Activated naive CD4-positive, alpha-beta T cell treated with anti-CD3 and anti-CD28 coated beads, Interleukin-2, amount 10 ng/mL, durations not matched to agents 7 days and 5 days (primary cell): ENCODE measurements at regions not wholly inside any gene's neighbourhood (a gene's known extent, or its start where the extent isn't known, plus 50 kb on each side); places are given as distances from the start of the nearest gene placed in this dataset.
A peak's percentile ranks its signal among the peaks of the same experiment; 100 is the strongest.

Experiments used
- CTCF ChIA-PET: fragments of 350-600 bp; sonication (Branson Sonifier 250); formaldehyde crosslinking; loops from one replicate; lab custom pipeline; 2021; ENCODE audit warnings: antibody characterized with exemption; lab: Charles Lee
- DNase-seq: peaks from one replicate; pipeline ENCODE4 v3.0.0-alpha.2; 2020
- H3K27ac Mint-ChIP-seq: one replicate; pipeline ENCODE4 v1.8.0; 2021; ENCODE audit warnings: mild to moderate bottlenecking, moderate library complexity, mixed read lengths
- H3K27me3 Mint-ChIP-seq: one replicate; pipeline ENCODE4 v1.8.0; 2021; ENCODE audit warnings: mild to moderate bottlenecking, mixed read lengths
- H3K36me3 Mint-ChIP-seq: one replicate; pipeline ENCODE4 v1.8.0; 2021; ENCODE audit warnings: mixed read lengths
- H3K4me1 Mint-ChIP-seq: one replicate; pipeline ENCODE4 v1.8.0; 2021; ENCODE audit warnings: mixed read lengths
- H3K4me3 Mint-ChIP-seq: one replicate; pipeline ENCODE4 v1.8.0; 2021; ENCODE audit warnings: mild to moderate bottlenecking, moderate library complexity, mixed read lengths
- H3K9me3 Mint-ChIP-seq: one replicate; pipeline ENCODE4 v1.8.0; 2021; ENCODE audit warnings: mixed read lengths

GRCh38 chr18:53991805-53992204, 232.7 kb downstream of the MBD2 start:
- Mint-ChIP-seq H3K36me3 (no peaks in the 10 kb centered on the region), H3K27me3 (no peaks in the 10 kb centered on the region), H3K4me1 (no peaks in the 10 kb centered on the region), H3K27ac (no peak overlapping the region), H3K9me3 (no peaks in the 10 kb centered on the region), H3K4me3 (no peak overlapping the region)
- CTCF ChIA-PET: no interaction called here
- DNase-seq: no peak

- DNase-seq: no peak
- H3K27me3 Mint-ChIP-seq: no peaks in the 10 kb centered on the region
- H3K4me1 Mint-ChIP-seq: no peaks in the 10 kb centered on the region
- CTCF ChIA-PET: no interaction called here
- H3K4me3 Mint-ChIP-seq: no peak overlapping the region
- no peaks in the 10 kb centered on the region for H3K36me3 Mint-ChIP-seq
- no peaks in the 10 kb centered on the region for H3K9me3 Mint-ChIP-seq
- no peak overlapping the region for H3K27ac Mint-ChIP-seq
Observed at GRCh38 chr18:53991202-53991601, 233.3 kb downstream of the MBD2 start.

- H3K9me3 Mint-ChIP-seq: no peaks in the 10 kb centered on the region
- CTCF ChIA-PET: no interaction called here
- H3K4me1 Mint-ChIP-seq: no peaks in the 10 kb centered on the region
- H3K36me3 Mint-ChIP-seq: no peaks in the 10 kb centered on the region
- no peak for DNase-seq
- no peak overlapping the region for H3K27ac Mint-ChIP-seq
- H3K4me3 Mint-ChIP-seq: no peak overlapping the region
- no peaks in the 10 kb centered on the region for H3K27me3 Mint-ChIP-seq
Observed at GRCh38 chr18:53990485-53990884, 234.0 kb downstream of the MBD2 start.

- no peaks in the 10 kb centered on the region for H3K27me3 Mint-ChIP-seq
- CTCF ChIA-PET: no interaction called here
Observed at GRCh38 chr18:53984021-53984420, 240.4 kb downstream of the MBD2 start.

GRCh38 chr18:53971331-53971730, 253.1 kb downstream of the MBD2 start:
- Mint-ChIP-seq H3K4me3 (no peak overlapping the region), H3K27ac (no peak overlapping the region), H3K27me3 (no peaks in the 10 kb centered on the region), H3K4me1 (no peaks in the 10 kb centered on the region), H3K9me3 (peaks cover 15% of the 10 kb centered on the region), H3K36me3 (no peaks in the 10 kb centered on the region)
- CTCF ChIA-PET: no interaction called here
- DNase-seq: no peak

More at GRCh38 chr18:53984021-53984420, 240.4 kb downstream of the MBD2 start:
- Mint-ChIP-seq H3K4me3 (no peak overlapping the region), H3K9me3 (no peaks in the 10 kb centered on the region), H3K27ac (no peak overlapping the region), H3K4me1 (no peaks in the 10 kb centered on the region), H3K36me3 (no peaks in the 10 kb centered on the region)
- no peak for DNase-seq

GRCh38 chr18:53952700-53953099, 271.8 kb downstream of the MBD2 start:
- DNase-seq: no peak
- CTCF ChIA-PET: no interaction called here
- Mint-ChIP-seq H3K36me3 (no peaks in the 10 kb centered on the region), H3K4me1 (no peaks in the 10 kb centered on the region), H3K9me3 (no peaks in the 10 kb centered on the region), H3K4me3 (no peak overlapping the region), H3K27me3 (no peaks in the 10 kb centered on the region), H3K27ac (no peak overlapping the region)

GRCh38 chr18:53950545-53950944, 273.9 kb downstream of the MBD2 start:
- no peaks in the 10 kb centered on the region for H3K27me3 Mint-ChIP-seq
- DNase-seq: no peak
- no peaks in the 10 kb centered on the region for H3K4me1 Mint-ChIP-seq
- H3K36me3 Mint-ChIP-seq: no peaks in the 10 kb centered on the region
- no peak overlapping the region for H3K4me3 Mint-ChIP-seq
- no peaks in the 10 kb centered on the region for H3K9me3 Mint-ChIP-seq
- CTCF ChIA-PET: no interaction called here
- no peak overlapping the region for H3K27ac Mint-ChIP-seq

- no peak for DNase-seq
- Mint-ChIP-seq H3K27me3 (no peaks in the 10 kb centered on the region), H3K27ac (no peak overlapping the region), H3K36me3 (no peaks in the 10 kb centered on the region), H3K9me3 (peaks cover 9% of the 10 kb centered on the region), H3K4me3 (no peak overlapping the region), H3K4me1 (no peaks in the 10 kb centered on the region)
- CTCF ChIA-PET: no interaction called here
Observed at GRCh38 chr18:53948991-53949390, 275.5 kb downstream of the MBD2 start.

- Mint-ChIP-seq H3K27ac (no peak overlapping the region), H3K4me3 (no peak overlapping the region), H3K36me3 (no peaks in the 10 kb centered on the region), H3K4me1 (no peaks in the 10 kb centered on the region), H3K9me3 (peaks cover 17% of the 10 kb centered on the region), H3K27me3 (no peaks in the 10 kb centered on the region)
- CTCF ChIA-PET: interaction anchor here (0.9 kb wide), 1 partner anchor 28 kb away, joined by 3 read pairs; no protein-coding TSS in a partner anchor
- no peak for DNase-seq
Observed at GRCh38 chr18:53947092-53947640, 277.3 kb downstream of the MBD2 start.

- Mint-ChIP-seq H3K4me3 (no peak overlapping the region), H3K36me3 (no peaks in the 10 kb centered on the region), H3K27ac (no peak overlapping the region), H3K9me3 (peaks cover 17% of the 10 kb centered on the region), H3K27me3 (no peaks in the 10 kb centered on the region), H3K4me1 (no peaks in the 10 kb centered on the region)
- no peak for DNase-seq
- CTCF ChIA-PET: interaction anchor here (0.9 kb wide), 1 partner anchor 27 kb away, joined by 3 read pairs; no protein-coding TSS in a partner anchor
Observed at GRCh38 chr18:53946594-53946993, 277.9 kb downstream of the MBD2 start.

- Mint-ChIP-seq H3K4me3 (no peak overlapping the region), H3K36me3 (no peaks in the 10 kb centered on the region), H3K27me3 (no peaks in the 10 kb centered on the region), H3K4me1 (no peaks in the 10 kb centered on the region), H3K27ac (no peak overlapping the region), H3K9me3 (peaks cover 17% of the 10 kb centered on the region)
- peak; percentile 20 for DNase-seq
- CTCF ChIA-PET: no interaction called here
Observed at GRCh38 chr18:53944721-53945120, 279.7 kb downstream of the MBD2 start.

GRCh38 chr18:53943326-53943860, 281.1 kb downstream of the MBD2 start:
- Mint-ChIP-seq H3K9me3 (peaks cover 17% of the 10 kb centered on the region), H3K36me3 (no peaks in the 10 kb centered on the region), H3K27ac (no peak overlapping the region), H3K4me3 (no peak overlapping the region), H3K4me1 (no peaks in the 10 kb centered on the region), H3K27me3 (no peaks in the 10 kb centered on the region)
- no peak for DNase-seq
- CTCF ChIA-PET: no interaction called here

GRCh38 chr18:53941601-53942338, 282.7 kb downstream of the MBD2 start:
- no peak for DNase-seq
- CTCF ChIA-PET: interaction anchor here (0.8 kb wide), 1 partner anchor 31 kb away, joined by 4 read pairs; no protein-coding TSS in a partner anchor
- Mint-ChIP-seq H3K36me3 (no peaks in the 10 kb centered on the region), H3K9me3 (peaks cover 17% of the 10 kb centered on the region), H3K4me3 (no peak overlapping the region), H3K27ac (no peak overlapping the region), H3K27me3 (no peaks in the 10 kb centered on the region), H3K4me1 (peaks cover 2% of the 10 kb centered on the region)

GRCh38 chr18:53937037-53937436, 287.4 kb downstream of the MBD2 start:
- Mint-ChIP-seq H3K27ac (no peak overlapping the region), H3K27me3 (no peaks in the 10 kb centered on the region), H3K4me3 (no peak overlapping the region), H3K9me3 (no peaks in the 10 kb centered on the region), H3K36me3 (no peaks in the 10 kb centered on the region), H3K4me1 (peaks cover 2% of the 10 kb centered on the region)
- CTCF ChIA-PET: no interaction called here
- DNase-seq: no peak

- H3K27ac Mint-ChIP-seq: no peak overlapping the region
- H3K9me3 Mint-ChIP-seq: no peaks in the 10 kb centered on the region
- no peak for DNase-seq
Observed at GRCh38 chr18:53935803-53936202, 288.7 kb downstream of the MBD2 start.

More at GRCh38 chr18:53935803-53936202, 288.7 kb downstream of the MBD2 start:
- H3K36me3 Mint-ChIP-seq: no peaks in the 10 kb centered on the region
- CTCF ChIA-PET: no interaction called here
- no peaks in the 10 kb centered on the region for H3K27me3 Mint-ChIP-seq
- H3K4me3 Mint-ChIP-seq: no peak overlapping the region
- peaks cover 2% of the 10 kb centered on the region for H3K4me1 Mint-ChIP-seq
